Right lobe of liver (tissue), 4 donors: ENCODE measurements at regions not wholly inside any gene's neighbourhood (a gene's known extent, or its start where the extent isn't known, plus 50 kb on each side); places are given as distances from the start of the nearest gene placed in this dataset.

Experiments
- POLR2A ChIP-seq: fragments of 450-650 bp; IDR thresholded peaks from one replicate; pipeline ENCODE4 v1.6.1; 2017; ENCODE audit warnings: antibody characterized with exemption, mild to moderate bottlenecking
- TF ChIP-seq, protein P1 (sequence below), 4 donors: fragments of 200-600 bp in 3 of 4; fragments of 450-650 bp in 1 of 4; IDR thresholded peaks; one replicate each; pipeline versions ENCODE4 v1.5.1 to v1.8.0; 2016 to 2022; ENCODE audit warnings: antibody characterized with exemption in 4 of 4, mild to moderate bottlenecking in 2 of 4
- donor health status: DM: no; HTN: no; CAD: no.
- donor health status: DM: no; HTN: no; CAD: no.
- donor health status: DM: no; HTN: yes; CAD: no.

- TF ChIP-seq, protein P1, sequence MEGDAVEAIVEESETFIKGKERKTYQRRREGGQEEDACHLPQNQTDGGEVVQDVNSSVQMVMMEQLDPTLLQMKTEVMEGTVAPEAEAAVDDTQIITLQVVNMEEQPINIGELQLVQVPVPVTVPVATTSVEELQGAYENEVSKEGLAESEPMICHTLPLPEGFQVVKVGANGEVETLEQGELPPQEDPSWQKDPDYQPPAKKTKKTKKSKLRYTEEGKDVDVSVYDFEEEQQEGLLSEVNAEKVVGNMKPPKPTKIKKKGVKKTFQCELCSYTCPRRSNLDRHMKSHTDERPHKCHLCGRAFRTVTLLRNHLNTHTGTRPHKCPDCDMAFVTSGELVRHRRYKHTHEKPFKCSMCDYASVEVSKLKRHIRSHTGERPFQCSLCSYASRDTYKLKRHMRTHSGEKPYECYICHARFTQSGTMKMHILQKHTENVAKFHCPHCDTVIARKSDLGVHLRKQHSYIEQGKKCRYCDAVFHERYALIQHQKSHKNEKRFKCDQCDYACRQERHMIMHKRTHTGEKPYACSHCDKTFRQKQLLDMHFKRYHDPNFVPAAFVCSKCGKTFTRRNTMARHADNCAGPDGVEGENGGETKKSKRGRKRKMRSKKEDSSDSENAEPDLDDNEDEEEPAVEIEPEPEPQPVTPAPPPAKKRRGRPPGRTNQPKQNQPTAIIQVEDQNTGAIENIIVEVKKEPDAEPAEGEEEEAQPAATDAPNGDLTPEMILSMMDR (IDR thresholded peaks at IDR 0.05): no peak
- no peak for TF ChIP-seq POLR2A
Observed at GRCh38 chr7:149605696-149606095, 108.1 kb upstream of the ZNF746 start.
